ENCODE measurements at regions not wholly inside any gene's neighbourhood (a gene's known extent, or its start where the extent isn't known, plus 50 kb on each side); places are given as distances from the start of the nearest gene placed in this dataset.

DNA sequence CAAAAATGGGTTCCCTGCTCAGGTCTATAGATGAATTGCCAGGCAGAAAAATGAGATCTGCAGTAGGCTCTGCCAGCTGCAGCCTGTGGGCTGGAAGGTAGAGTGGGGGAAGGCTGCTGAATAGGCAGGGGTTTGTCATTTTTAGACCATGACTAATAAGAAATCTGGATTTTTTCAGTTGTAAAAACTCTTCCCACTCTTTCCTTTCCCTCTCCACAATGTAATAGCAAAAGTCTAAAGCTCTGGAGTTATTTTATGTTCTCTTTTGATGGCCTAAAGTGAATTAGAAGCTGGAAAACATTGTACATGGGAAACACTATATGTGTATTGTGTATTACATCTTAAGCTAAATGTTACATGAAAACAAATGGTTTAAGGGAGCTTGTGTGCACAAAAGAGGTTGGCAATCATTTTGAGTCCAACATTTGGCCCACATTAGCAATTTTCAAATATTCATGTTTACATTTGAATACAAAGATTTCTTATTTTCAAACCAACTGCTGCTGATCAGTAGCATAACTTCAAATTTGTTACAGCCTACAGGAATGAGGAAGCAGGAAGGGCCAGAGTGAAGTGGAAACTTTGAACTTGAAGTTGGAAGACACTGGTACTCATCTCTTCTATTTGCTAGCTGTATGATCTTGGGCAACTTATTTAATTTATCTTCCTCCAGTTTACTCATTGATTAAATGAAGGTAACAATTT lies 407.1 kb downstream of the SLC4A3 start:
- no peaks in the 10 kb centered on the region for H3K27me3 Mint-ChIP-seq
- no peaks in the 10 kb centered on the region for H3K4me1 Mint-ChIP-seq (ENCODE audit: low read depth)
- H3K27ac Mint-ChIP-seq, result no peak overlapping the region
- no peaks in the 10 kb centered on the region for H3K9me3 Mint-ChIP-seq
- no peaks in the 10 kb centered on the region for H3K36me3 Mint-ChIP-seq (ENCODE audit: low read depth)
- DNase-seq, result no peak
- no peak overlapping the region for H3K4me3 Mint-ChIP-seq

DNA sequence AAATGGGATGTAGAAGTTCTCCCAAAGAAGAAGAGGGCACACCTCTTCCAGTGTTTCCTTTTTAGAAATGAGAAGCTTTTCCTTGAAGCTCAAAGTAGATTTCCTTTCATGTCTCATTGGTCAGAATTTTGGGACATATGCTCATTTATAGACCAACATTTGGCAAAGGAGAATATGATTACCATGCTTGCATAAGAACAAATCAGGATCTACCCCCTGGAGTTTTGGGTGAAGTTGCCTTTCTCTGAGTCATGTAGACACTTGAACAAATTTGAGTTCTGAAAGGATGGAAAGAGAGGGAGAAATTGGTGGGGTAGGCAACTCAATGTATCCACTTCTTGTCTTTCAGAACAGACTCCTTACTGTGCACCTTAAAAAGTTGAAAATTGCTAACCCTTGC lies 409.0 kb downstream of the SLC4A3 start:
- Mint-ChIP-seq H3K27ac (no peak overlapping the region), H3K4me3 (no peak overlapping the region), H3K9me3 (no peaks in the 10 kb centered on the region), H3K4me1 (ENCODE audit: low read depth) (no peaks in the 10 kb centered on the region), H3K36me3 (ENCODE audit: low read depth) (no peaks in the 10 kb centered on the region), H3K27me3 (no peaks in the 10 kb centered on the region)
- DNase-seq, result no peak

GRCh38 chr2:220040346-220040745 lies 412.9 kb downstream of the SLC4A3 start:
- Mint-ChIP-seq H3K36me3 (ENCODE audit: low read depth) (no peaks in the 10 kb centered on the region), H3K4me3 (no peak overlapping the region), H3K9me3 (no peaks in the 10 kb centered on the region), H3K27ac (no peak overlapping the region), H3K27me3 (peaks cover 3% of the 10 kb centered on the region), H3K4me1 (ENCODE audit: low read depth) (no peaks in the 10 kb centered on the region)
- no peak for DNase-seq

GRCh38 chr2:220041447-220041846 lies 414.0 kb downstream of the SLC4A3 start:
- H3K4me3 Mint-ChIP-seq, result no peak overlapping the region
- H3K9me3 Mint-ChIP-seq, result no peaks in the 10 kb centered on the region
- no peaks in the 10 kb centered on the region for H3K4me1 Mint-ChIP-seq (ENCODE audit: low read depth)
- H3K27me3 Mint-ChIP-seq, result peaks cover 3% of the 10 kb centered on the region
- no peak overlapping the region for H3K27ac Mint-ChIP-seq
- DNase-seq, result no peak
- H3K36me3 Mint-ChIP-seq (ENCODE audit: low read depth), result no peaks in the 10 kb centered on the region

GRCh38 chr2:220043155-220043989 lies 415.9 kb downstream of the SLC4A3 start:
- no peak overlapping the region for H3K27ac Mint-ChIP-seq
- no peaks in the 10 kb centered on the region for H3K4me1 Mint-ChIP-seq (ENCODE audit: low read depth)
- peaks cover 3% of the 10 kb centered on the region for H3K27me3 Mint-ChIP-seq
- H3K36me3 Mint-ChIP-seq (ENCODE audit: low read depth), result no peaks in the 10 kb centered on the region
- H3K4me3 Mint-ChIP-seq, result no peak overlapping the region
- no peak for DNase-seq
- H3K9me3 Mint-ChIP-seq, result no peaks in the 10 kb centered on the region

- no peaks in the 10 kb centered on the region for H3K36me3 Mint-ChIP-seq (ENCODE audit: low read depth)
- H3K9me3 Mint-ChIP-seq, result no peaks in the 10 kb centered on the region
Observed at GRCh38 chr2:220043990-220044335, 416.5 kb downstream of the SLC4A3 start.

GRCh38 chr2:220044383-220044782 lies 417.0 kb downstream of the SLC4A3 start:
- no peaks in the 10 kb centered on the region for H3K4me1 Mint-ChIP-seq (ENCODE audit: low read depth)
- no peak overlapping the region for H3K27ac Mint-ChIP-seq
- no peak overlapping the region for H3K4me3 Mint-ChIP-seq
- no peak for DNase-seq
- no peaks in the 10 kb centered on the region for H3K36me3 Mint-ChIP-seq (ENCODE audit: low read depth)
- peaks cover 3% of the 10 kb centered on the region for H3K27me3 Mint-ChIP-seq
- H3K9me3 Mint-ChIP-seq, result no peaks in the 10 kb centered on the region

More at GRCh38 chr2:220043990-220044335, 416.5 kb downstream of the SLC4A3 start:
- Mint-ChIP-seq H3K4me3 (no peak overlapping the region), H3K4me1 (ENCODE audit: low read depth) (no peaks in the 10 kb centered on the region), H3K27ac (no peak overlapping the region), H3K27me3 (peaks cover 3% of the 10 kb centered on the region)
- DNase-seq, result no peak

DNA sequence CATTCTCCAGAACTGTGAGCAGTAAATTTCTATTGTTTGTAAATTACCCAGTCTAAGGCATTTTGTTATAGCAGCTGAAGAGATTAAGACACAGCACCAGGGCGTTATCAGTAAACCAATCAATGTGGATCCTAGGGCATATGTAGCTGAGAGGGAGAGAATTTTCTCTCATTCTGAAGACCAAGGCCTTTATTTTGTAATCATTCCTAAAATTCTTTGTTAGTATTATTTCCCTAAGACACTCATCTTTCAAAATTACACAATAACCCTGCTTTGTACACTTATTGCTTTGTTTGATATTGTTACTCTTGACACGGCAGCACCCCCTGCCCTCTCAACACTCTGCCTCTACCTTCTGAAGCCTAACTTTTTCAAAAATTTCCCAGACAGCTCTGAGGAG lies 419.1 kb downstream of the SLC4A3 start:
- Mint-ChIP-seq H3K36me3 (ENCODE audit: low read depth) (no peaks in the 10 kb centered on the region), H3K27me3 (peaks cover 3% of the 10 kb centered on the region), H3K27ac (no peak overlapping the region), H3K4me3 (no peak overlapping the region), H3K9me3 (no peaks in the 10 kb centered on the region), H3K4me1 (ENCODE audit: low read depth) (no peaks in the 10 kb centered on the region)
- DNase-seq, result no peak

GRCh38 chr2:220051716-220052115 lies 424.3 kb downstream of the SLC4A3 start:
- no peak for DNase-seq
- Mint-ChIP-seq H3K4me1 (ENCODE audit: low read depth) (no peaks in the 10 kb centered on the region), H3K4me3 (no peak overlapping the region), H3K36me3 (ENCODE audit: low read depth) (no peaks in the 10 kb centered on the region), H3K9me3 (no peaks in the 10 kb centered on the region), H3K27ac (no peak overlapping the region), H3K27me3 (no peaks in the 10 kb centered on the region)

DNA sequence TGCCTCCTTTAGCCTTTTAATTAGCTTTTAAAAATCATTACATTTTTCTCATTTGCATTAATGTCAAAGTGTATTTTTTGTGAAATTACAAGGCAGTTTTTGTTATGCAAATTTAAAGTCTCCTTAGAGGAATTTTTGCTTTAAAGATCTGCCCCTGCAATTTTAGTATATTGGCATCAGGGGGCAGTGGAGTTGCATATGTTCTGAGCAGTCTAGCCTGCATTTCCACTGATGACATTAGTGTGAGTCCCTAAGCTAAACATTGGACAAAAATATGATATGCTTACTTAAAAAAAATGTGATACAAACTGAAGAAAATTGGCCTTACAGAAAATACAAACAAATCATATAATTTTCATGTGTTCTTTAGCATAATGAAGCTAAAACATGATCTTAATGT lies 426.5 kb downstream of the SLC4A3 start:
- no peak for DNase-seq
- Mint-ChIP-seq H3K9me3 (no peaks in the 10 kb centered on the region), H3K4me1 (ENCODE audit: low read depth) (no peaks in the 10 kb centered on the region), H3K36me3 (ENCODE audit: low read depth) (no peaks in the 10 kb centered on the region), H3K27me3 (no peaks in the 10 kb centered on the region), H3K4me3 (no peak overlapping the region), H3K27ac (no peak overlapping the region)

DNA sequence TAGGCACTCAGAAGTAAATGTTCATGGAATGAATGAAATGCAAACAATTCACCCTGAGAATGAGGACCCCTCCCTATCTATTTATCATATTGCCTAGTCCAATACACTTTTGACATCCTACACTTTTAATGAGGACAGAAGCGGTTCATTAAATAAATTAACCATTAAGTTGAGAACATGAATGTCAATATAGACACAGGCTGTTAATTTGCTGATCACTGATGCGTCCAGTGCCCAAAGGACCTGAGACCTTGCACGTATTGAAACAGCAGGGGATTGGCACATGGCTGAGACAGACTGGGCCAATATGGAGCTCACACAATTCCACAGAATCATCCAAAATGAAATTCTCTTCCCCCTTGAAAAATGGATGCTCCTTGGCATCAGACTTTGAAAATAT lies 430.0 kb downstream of the SLC4A3 start:
- Mint-ChIP-seq H3K4me1 (ENCODE audit: low read depth) (no peaks in the 10 kb centered on the region), H3K4me3 (no peak overlapping the region), H3K27ac (no peak overlapping the region), H3K9me3 (no peaks in the 10 kb centered on the region), H3K27me3 (peaks cover 3% of the 10 kb centered on the region), H3K36me3 (ENCODE audit: low read depth) (no peaks in the 10 kb centered on the region)
- DNase-seq, result no peak

- Mint-ChIP-seq H3K27me3 (peaks cover 3% of the 10 kb centered on the region), H3K4me1 (ENCODE audit: low read depth) (no peaks in the 10 kb centered on the region), H3K9me3 (no peaks in the 10 kb centered on the region), H3K36me3 (ENCODE audit: low read depth) (no peaks in the 10 kb centered on the region), H3K27ac (no peak overlapping the region), H3K4me3 (no peak overlapping the region)
- DNase-seq, result no peak
Observed at GRCh38 chr2:220057916-220058315, 430.5 kb downstream of the SLC4A3 start.

GRCh38 chr2:220064111-220065030 lies 436.9 kb downstream of the SLC4A3 start:
- Mint-ChIP-seq H3K4me1 (ENCODE audit: low read depth) (no peaks in the 10 kb centered on the region), H3K4me3 (no peak overlapping the region), H3K36me3 (ENCODE audit: low read depth) (no peaks in the 10 kb centered on the region), H3K27ac (no peak overlapping the region), H3K9me3 (no peaks in the 10 kb centered on the region), H3K27me3 (peaks cover 3% of the 10 kb centered on the region)
- no peak for DNase-seq

DNA sequence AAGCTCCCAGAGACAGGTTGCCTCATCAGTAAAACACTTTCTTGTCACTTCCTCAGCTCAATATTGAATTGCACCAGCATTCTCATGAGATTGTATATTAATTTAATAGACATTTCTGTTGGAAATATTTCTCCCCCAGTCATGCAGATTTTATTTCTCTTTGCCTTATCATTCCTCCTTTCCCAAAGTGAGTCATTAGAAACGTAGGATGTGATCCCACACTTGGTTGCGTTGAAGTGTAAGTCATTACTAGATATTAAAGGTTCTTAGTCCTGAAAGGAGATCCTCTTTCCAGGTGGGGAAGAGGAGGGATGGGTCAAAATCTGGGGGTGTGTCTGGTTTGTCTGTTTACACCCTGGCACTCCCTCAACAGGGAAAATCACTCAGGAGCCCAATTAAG lies 438.2 kb downstream of the SLC4A3 start:
- Mint-ChIP-seq H3K4me1 (ENCODE audit: low read depth) (no peaks in the 10 kb centered on the region), H3K27me3 (peaks cover under 1% of the 10 kb centered on the region), H3K36me3 (ENCODE audit: low read depth) (no peaks in the 10 kb centered on the region), H3K4me3 (no peak overlapping the region), H3K9me3 (no peaks in the 10 kb centered on the region), H3K27ac (no peak overlapping the region)
- DNase-seq, result no peak

All from activated T-cell treated with anti-CD3 and anti-CD28 coated beads, Interleukin-2, amount 50 U/mL, for 24 hours (primary cell).